ENCODE measurements at regions not wholly inside any gene's neighbourhood (a gene's known extent, or its start where the extent isn't known, plus 50 kb on each side); places are given as distances from the start of the nearest gene placed in this dataset.

DNA sequence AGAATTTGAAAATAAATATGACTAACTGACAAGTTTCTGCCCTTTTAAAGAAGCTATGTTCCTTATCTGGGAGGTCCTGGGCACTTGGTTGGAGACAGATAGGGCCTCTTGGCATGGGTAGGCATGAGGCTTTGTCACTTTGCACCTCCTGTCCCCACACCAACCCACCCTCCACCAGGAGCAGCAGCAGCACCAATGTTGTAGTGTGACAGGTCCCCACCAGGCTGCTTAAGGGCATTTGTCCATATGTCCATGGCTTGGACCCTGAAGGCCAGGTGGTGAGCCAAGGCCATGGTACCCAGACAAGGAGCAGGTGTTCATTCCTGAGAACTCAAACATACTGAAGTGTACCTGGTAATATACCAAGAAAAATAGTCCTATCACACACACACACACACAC, 629.1 kb downstream of the ACTR3B start:
- TF ChIP-seq, protein P1, sequence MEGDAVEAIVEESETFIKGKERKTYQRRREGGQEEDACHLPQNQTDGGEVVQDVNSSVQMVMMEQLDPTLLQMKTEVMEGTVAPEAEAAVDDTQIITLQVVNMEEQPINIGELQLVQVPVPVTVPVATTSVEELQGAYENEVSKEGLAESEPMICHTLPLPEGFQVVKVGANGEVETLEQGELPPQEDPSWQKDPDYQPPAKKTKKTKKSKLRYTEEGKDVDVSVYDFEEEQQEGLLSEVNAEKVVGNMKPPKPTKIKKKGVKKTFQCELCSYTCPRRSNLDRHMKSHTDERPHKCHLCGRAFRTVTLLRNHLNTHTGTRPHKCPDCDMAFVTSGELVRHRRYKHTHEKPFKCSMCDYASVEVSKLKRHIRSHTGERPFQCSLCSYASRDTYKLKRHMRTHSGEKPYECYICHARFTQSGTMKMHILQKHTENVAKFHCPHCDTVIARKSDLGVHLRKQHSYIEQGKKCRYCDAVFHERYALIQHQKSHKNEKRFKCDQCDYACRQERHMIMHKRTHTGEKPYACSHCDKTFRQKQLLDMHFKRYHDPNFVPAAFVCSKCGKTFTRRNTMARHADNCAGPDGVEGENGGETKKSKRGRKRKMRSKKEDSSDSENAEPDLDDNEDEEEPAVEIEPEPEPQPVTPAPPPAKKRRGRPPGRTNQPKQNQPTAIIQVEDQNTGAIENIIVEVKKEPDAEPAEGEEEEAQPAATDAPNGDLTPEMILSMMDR (IDR thresholded peaks at IDR 0.05; ENCODE audit: insufficient read depth, low read depth, low read length): no peak
- no peak for TF ChIP-seq EZH2 (IDR thresholded peaks at IDR 0.05; ENCODE audit: insufficient read depth, low read length)
